Osteocyte (in vitro differentiated cells): ENCODE measurements at regions not wholly inside any gene's neighbourhood (a gene's known extent, or its start where the extent isn't known, plus 50 kb on each side); places are given as distances from the start of the nearest gene placed in this dataset.

ENCODE experiments used
- DNase-seq: peaks from one replicate; pipeline ENCODE4 v3.0.0; 2021; ENCODE audit warnings: mixed read lengths; ENCODE audit not compliant: unreplicated experiment; ENCODE audit errors: extremely low spot score
- H3K27ac Mint-ChIP-seq: one replicate; pipeline ENCODE4 v1.8.0; 2021; ENCODE audit warnings: mild to moderate bottlenecking, mixed read lengths; ENCODE audit not compliant: unreplicated experiment
- H3K27me3 Mint-ChIP-seq: one replicate; pipeline ENCODE4 v1.8.0; 2021; ENCODE audit warnings: mixed read lengths; ENCODE audit not compliant: unreplicated experiment
- H3K36me3 Mint-ChIP-seq: one replicate; pipeline ENCODE4 v1.8.0; 2021; ENCODE audit warnings: mixed read lengths; ENCODE audit not compliant: unreplicated experiment
- H3K4me1 Mint-ChIP-seq: one replicate; pipeline ENCODE4 v1.8.0; 2021; ENCODE audit warnings: mixed read lengths; ENCODE audit not compliant: unreplicated experiment
- H3K4me3 Mint-ChIP-seq: one replicate; pipeline ENCODE4 v1.8.0; 2021; ENCODE audit warnings: mild to moderate bottlenecking, moderate library complexity, mixed read lengths; ENCODE audit not compliant: unreplicated experiment
- H3K9me3 Mint-ChIP-seq: one replicate; pipeline ENCODE4 v1.8.0; 2021; ENCODE audit warnings: mixed read lengths; ENCODE audit not compliant: unreplicated experiment
- CTCF ChIP-seq: fragments of 200-600 bp; sonication (generic); IDR thresholded peaks from 2 replicates; pipeline ENCODE4 v1.5.0; 2021; ENCODE audit warnings: antibody characterized with exemption, mild to moderate bottlenecking, moderate library complexity

- no peak overlapping the region for H3K4me3 Mint-ChIP-seq
- H3K36me3 Mint-ChIP-seq = peaks cover 3% of the 10 kb centered on the region
- DNase-seq = no peak
- H3K27ac Mint-ChIP-seq = no peak overlapping the region
- H3K4me1 Mint-ChIP-seq = no peaks in the 10 kb centered on the region
- H3K27me3 Mint-ChIP-seq = no peaks in the 10 kb centered on the region
- no peaks in the 10 kb centered on the region for H3K9me3 Mint-ChIP-seq
- TF ChIP-seq CTCF = no peak
These were observed 177.6 kb upstream of the MTNR1B start for GRCh38 chr11:92791886-92792285.

GRCh38 chr11:92793189-92793588 is 176.3 kb upstream of the MTNR1B start:
- H3K9me3 Mint-ChIP-seq = peaks cover 8% of the 10 kb centered on the region
- H3K4me1 Mint-ChIP-seq = no peaks in the 10 kb centered on the region
- no peak for TF ChIP-seq CTCF
- no peak for DNase-seq
- H3K4me3 Mint-ChIP-seq = no peak overlapping the region
- H3K36me3 Mint-ChIP-seq = peaks cover 6% of the 10 kb centered on the region
- H3K27me3 Mint-ChIP-seq = no peaks in the 10 kb centered on the region
- H3K27ac Mint-ChIP-seq = no peak overlapping the region

- H3K27me3 Mint-ChIP-seq = no peaks in the 10 kb centered on the region
- no peak for DNase-seq
- H3K36me3 Mint-ChIP-seq = peaks cover 6% of the 10 kb centered on the region
- no peak overlapping the region for H3K27ac Mint-ChIP-seq
- no peaks in the 10 kb centered on the region for H3K4me1 Mint-ChIP-seq
- H3K9me3 Mint-ChIP-seq = peaks cover 9% of the 10 kb centered on the region
- H3K4me3 Mint-ChIP-seq = no peak overlapping the region
- no peak for TF ChIP-seq CTCF
These were observed 174.7 kb upstream of the MTNR1B start for GRCh38 chr11:92794783-92795182.

GRCh38 chr11:92796744-92797143 is 172.7 kb upstream of the MTNR1B start:
- no peak for TF ChIP-seq CTCF
- no peak overlapping the region for H3K27ac Mint-ChIP-seq
- H3K27me3 Mint-ChIP-seq = no peaks in the 10 kb centered on the region
- H3K4me3 Mint-ChIP-seq = no peak overlapping the region
- H3K9me3 Mint-ChIP-seq = peaks cover 13% of the 10 kb centered on the region
- no peak for DNase-seq
- H3K36me3 Mint-ChIP-seq = peaks cover 6% of the 10 kb centered on the region
- no peaks in the 10 kb centered on the region for H3K4me1 Mint-ChIP-seq

- Mint-ChIP-seq H3K9me3 (peaks cover 13% of the 10 kb centered on the region), H3K36me3 (peaks cover 6% of the 10 kb centered on the region), H3K4me3 (no peak overlapping the region), H3K27ac (no peak overlapping the region), H3K4me1 (no peaks in the 10 kb centered on the region), H3K27me3 (no peaks in the 10 kb centered on the region)
- no peak for TF ChIP-seq CTCF
- DNase-seq = no peak
These were observed 171.6 kb upstream of the MTNR1B start for GRCh38 chr11:92797874-92798273.
